SK-MEL-5 (cell line): ENCODE measurements at regions not wholly inside any gene's neighbourhood (a gene's known extent, or its start where the extent isn't known, plus 50 kb on each side); places are given as distances from the start of the nearest gene placed in this dataset.
"Not testable (repeated sequence)": the region's sequence is repeated elsewhere in the genome, so short reads cannot be mapped to it uniquely, and the experiment has no call there.

Experiments used
- DNase-seq: peaks from one replicate; pipeline ENCODE4 v3.0.0-alpha.2; 2016; ENCODE audit warnings: low read depth, low spot score
- in situ Hi-C: cut with HindIII; loops from 2 replicates; pipeline ENCODE4 v1.10.0; 2016; ENCODE audit warnings: low sequenced_read_pairs, high pct_unique_total_duplicates, low pct_unique_long_range_greater_than_20kb

DNA sequence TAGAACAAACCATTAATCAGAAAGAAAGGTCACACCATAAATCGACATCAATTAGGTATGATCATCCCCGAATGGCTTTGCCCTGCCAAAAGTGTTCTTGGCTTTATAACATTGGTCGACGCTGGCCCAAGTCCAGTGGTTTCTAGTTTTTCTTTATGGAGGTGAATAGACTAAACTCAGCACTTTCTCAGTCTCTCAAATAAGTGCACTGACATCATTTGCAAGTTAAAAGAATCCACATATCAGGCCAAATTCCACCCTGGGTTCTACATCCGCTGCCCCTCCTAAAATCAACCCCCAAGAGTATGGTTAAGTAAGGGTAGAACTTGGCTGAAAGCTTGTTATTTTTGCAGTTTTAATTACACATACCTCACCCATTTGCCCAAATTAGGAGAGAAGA lies 314.3 kb downstream of the C12orf75 start:
- in situ Hi-C loops: no loop called here
- DNase-seq: no peak

DNA sequence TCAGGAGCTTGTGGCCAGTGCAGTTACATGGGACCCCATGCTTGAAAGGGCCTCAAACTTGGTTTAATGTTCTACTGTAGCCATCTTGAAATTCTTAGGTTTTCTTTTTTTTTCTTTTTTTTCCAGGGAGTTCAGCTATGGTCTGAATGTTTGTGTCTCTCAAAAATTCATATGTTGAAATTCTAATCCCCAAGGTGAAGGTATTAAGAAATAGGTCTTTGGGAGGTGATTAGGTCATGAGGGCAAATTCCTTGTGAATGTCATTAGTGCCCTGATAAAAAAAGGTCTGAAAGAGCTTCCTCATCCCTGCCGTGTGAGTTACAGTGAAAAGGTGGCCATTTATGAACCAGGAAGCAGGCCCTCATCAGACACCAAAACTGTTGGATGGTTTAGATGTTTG lies 324.1 kb downstream of the C12orf75 start:
- in situ Hi-C loops: no loop called here
- DNase-seq: no peak

DNA sequence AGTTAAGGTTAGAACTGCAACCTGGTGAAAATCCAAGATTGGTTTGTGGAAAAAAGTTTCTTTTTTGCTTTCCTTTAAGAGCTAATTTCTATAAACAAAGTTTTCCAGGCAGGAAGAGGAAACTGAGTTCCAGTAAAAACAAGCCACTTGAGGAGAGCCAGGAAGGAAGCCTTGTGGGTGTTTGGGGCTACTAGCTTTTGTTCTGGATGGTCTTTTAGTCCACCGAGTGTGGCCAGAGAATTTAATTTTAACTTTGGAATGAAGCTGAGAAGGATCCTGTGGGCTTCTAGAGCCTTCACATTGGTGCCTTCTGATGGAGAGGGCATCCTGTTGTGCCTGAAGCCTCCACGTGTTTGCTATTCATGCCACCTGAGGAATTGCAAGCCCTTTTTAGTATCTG lies 327.9 kb downstream of the C12orf75 start:
- no peak for DNase-seq
- in situ Hi-C loops: no loop called here

DNA sequence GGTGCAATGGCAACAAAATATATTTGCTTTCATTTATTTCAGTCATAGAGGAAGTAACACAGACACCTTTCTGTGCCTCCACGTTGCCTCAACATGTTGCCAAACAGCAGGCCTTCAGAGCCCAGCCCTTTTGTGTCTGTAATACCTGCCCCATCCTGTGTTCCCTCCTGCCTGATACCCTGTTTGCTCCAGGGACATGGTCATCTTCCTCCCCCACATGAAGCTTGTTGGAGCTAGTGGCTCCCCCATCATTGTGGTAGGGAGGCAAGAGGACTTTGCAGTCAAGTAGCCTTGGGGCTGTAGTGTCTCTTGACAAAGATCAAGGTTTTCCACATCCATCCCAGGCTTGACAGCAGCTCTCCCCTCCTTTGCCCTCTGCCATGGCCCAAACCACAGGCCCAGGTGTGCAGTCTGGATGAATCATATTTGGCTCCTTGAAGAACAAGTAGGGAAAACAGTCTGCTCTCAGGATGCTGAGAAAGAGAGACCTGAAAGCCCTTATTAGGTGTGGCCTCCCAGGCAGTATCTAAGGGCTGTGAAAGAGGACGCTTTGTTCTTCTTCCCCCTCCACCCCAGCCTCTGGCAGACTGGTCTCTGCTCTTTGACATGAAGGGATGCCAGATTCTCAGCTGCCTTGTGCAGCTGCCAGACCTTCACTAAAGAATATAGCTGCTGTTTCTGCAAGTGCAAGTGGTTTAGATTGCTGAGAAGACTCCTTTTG lies 329.0 kb downstream of the C12orf75 start:
- DNase-seq: no peak
- in situ Hi-C loops: no loop called here

DNA sequence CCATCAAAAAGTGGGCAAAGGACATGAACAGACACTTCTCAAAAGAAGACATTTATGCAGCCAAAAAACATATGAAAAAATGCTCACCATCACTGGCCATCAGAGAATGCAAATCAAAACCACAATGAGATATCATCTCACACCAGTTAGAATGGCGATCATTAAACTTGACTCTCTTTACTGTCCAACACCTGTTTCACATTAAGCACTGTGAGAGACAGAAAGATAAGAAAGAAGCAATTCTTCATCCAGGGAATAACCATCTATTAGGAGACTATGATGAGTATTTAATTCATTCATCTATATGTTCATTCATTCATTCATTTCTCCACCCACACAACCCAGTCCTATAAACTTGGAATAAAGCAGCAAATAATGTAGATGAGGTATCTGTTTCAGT lies 334.3 kb downstream of the C12orf75 start:
- in situ Hi-C loops, DNase-seq: not testable (repeated sequence)

DNA sequence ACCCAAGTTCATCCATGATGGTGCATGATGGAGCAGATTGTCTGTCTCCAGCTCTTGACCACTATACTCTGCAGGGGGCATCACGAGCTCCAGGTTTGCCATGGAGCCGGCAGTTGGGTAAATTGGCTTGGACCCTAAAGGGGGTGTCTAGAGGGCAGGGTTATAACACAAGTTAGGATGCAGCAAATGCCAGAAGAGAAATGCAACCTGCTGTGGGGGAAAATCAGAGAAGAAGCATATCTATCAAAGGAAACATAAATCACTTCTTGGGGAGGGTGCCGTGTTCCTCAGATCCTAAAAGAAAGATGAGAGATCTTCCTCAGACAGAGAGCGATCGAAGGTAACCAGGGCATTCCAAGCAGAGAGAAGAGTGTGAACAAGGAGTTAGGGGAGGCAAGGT lies 334.9 kb downstream of the C12orf75 start:
- in situ Hi-C loops: no loop called here

DNA sequence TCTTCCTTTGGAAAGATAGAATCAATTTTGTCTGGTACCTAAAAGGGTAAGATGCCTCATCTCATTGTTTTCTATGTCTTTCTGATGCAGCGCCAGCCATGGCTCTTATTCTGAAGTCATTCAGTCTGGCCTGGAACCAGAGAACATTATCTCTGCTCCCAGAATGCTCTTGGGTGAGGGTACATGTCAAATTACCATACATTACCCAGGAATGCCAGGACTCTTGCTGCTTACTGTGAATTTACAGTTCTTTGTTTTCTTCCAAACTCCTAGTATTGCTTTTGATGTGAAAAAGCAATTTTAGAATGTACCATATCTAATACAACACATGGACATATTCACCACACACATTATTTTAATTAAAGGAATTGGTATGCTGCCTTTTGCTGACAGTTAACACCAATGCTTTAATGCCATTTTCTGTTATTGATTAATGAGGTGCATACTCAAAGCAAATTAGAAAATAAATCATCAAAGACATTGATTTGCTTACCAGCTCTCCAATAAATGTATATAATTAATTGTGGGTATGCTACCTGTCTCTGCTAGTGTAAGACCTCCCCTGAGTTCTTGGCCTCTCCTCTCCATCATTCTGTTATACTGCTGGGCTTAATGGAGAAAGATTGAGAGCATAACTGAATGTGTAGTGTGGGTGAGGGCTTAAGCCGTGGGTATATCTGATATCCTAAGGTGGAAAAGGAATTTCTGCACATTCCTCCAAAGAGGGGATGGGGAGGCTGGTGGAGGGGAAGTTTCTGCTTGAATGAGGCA lies 337.7 kb downstream of the C12orf75 start:
- in situ Hi-C loops: no loop called here

More for the DNA sequence above, 334.9 kb downstream of the C12orf75 start:
- no peak for DNase-seq

DNA sequence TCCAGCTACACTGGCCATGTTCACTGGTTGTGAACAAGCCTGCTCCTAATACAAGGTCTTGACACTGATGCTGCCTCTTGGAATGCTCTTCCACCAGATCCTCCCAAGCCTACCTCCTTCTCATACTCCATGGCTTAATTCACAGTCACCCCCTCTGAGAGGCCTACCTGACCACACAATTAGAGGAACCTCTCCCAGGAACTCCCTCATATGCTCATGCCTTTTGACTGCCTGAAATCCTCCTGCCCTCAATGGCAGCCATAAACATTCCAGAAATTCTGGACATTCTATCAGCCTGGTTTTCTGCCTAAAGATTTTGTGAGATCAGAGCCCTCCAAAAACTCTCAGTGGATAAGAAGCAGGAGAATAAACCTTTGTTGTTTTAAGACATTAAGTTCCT lies 340.2 kb downstream of the C12orf75 start:
- DNase-seq: no peak
- in situ Hi-C loops: no loop called here

More for the DNA sequence above, 337.7 kb downstream of the C12orf75 start:
- no peak for DNase-seq

DNA sequence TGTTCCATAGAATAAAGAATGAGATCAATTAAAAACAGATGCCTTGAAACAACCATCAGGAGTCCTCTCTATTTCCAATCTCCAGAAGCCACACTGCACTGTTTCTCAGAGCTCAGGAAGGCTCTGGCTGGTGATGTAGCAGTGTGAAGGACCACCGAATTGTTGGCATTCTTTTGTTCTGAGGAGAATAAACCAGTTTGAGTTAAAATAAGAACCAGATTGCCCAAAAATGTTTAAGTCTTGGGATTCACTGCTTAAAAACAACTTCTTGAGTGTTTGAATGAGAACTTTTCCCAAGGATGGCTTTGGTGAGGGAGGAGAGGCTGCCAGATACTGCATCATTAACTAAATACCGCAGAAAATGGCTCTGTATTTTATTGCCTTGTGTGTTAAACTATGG lies 341.2 kb downstream of the C12orf75 start:
- DNase-seq: no peak

DNA sequence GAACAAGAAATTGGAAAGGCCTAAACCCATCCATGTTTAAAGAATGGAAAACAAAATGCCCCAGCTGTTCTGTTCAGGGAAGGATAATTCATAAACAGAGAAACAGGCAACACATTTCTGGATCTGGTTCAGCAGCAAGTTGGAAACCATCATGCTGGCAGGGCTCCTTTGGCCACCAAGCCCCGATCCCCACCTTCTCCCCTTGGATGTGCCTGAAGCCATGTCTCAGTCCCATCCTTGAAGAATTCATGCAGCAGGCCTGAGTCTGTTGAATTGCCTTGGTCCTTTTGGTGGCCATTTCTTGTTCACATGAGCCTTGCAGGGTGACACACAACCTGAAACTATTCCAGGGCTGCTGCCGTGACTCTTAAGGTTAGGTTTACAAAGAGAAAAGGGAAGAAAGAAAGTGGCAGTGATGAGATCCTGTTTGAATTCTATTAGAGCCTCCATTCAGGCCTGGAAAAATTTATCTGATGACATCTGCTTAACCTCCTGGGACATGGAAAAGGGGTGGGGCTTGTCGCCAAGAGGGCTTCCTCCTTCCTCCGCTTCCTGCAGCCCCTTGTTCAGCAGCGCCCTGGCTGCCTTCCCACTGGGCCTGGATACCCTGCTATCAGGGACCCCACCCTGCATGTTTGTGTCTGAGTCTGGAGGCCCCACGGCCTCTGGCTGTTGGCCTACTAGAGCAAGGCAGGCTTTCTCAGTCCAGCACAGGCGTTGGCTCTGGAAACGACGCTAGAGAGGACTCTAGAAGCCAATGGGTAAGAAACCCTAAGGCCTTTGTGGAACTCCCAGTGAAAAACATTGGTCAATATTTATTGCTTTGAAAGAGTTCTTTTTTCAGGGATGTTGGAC lies 341.9 kb downstream of the C12orf75 start:
- DNase-seq: no peak

More for the DNA sequence above, 341.2 kb downstream of the C12orf75 start:
- in situ Hi-C loops: no loop called here

DNA sequence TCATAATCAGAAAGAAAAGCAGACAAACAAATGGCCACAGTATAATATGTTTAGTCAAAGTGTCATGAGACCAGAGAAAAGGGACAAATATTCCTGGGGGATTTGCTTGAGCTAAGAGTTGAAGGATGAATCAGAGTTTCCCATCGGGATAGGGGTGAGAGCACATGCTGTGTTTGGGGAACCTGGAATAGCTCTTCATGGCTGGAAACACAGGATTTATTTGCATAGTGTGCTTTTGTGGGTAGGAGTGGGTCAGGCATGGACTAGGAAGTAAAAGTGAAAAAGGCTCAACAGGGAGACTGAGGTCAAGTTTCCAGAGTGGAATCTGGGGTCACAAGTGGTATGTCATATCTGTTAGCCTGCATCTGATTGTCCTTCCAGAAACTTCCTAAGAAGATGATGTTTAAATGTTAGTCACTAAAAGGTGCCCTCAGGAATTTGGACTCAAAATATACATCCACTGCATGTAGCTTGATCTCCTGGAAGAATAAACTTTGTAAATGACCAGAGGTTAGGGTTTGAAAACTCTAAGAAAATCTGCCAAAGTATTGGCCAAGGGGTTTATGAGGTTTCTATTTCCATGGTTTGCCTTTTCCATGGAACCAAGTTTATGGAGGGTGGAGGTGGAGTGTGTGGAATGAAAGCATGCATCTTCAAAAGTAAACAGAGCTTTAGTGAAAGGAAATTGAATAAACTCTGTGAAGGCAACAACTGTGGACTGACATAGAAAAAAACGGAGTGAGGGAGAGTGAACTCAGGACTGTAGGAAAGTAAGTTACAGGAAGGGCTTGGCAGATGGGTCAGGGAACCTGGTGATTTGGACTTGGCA lies 344.6 kb downstream of the C12orf75 start:
- in situ Hi-C loops: no loop called here
- DNase-seq: no peak

More for the DNA sequence above, 341.9 kb downstream of the C12orf75 start:
- in situ Hi-C loops: no loop called here

DNA sequence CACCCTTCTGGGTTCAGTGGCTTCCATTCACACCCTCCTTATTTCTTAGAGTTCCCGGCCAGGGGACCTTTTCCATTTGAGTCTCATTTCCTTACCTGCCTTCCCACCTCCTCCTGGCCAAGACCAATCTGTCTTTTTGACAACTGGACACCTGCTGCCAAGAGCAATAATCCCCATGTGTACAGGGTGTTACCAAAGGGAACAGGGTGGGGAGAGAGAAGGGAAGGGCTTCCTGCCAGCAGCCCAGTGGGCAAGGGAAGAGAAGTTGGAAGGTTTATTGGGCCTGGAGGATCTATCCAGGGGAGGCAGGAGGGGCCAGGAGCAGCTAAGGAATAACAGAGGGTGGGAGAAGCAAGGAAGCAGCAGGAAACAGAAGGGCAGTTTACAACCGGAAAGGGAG lies 346.2 kb downstream of the C12orf75 start:
- no peak for DNase-seq
- in situ Hi-C loops: no loop called here

DNA sequence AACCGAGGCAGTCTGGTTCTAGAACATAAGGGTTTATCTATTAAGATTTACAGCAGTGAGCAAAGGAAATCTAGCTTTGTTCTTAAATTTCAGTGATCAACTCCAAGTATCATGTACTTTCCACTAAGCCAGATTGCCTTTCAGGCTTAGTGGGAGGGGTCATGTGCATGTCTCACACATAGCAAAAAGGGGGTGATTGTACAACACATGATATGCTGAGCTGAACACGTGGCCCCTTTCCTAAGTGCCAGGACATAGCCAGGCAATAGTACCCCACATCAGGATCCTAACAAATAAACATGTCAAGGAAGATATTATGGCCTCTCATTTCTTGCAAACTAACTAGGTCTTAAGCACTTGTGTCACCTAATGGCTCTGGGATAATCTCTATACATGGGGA lies 347.2 kb downstream of the C12orf75 start:
- in situ Hi-C loops: no loop called here
- no peak for DNase-seq

DNA sequence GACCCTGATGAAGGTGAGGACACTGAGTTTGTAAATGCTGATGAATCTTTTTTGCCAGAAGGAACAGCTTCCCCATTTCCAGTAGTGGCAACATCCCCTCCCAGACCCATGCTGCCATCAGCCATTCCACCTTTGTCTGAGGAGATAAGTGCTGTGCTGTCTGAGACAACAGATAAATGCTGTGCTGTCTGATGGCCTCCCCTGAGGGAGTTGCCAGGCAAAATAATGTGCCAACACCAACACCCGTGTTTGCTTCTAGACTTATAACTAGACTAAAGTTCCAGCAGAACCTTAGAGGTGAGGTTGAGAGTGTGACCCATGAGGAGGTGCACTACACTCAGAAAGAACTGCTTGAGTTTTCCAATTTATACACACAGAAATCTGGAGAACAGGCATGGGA lies 349.5 kb downstream of the C12orf75 start:
- in situ Hi-C loops: no loop called here
- DNase-seq: no peak

DNA sequence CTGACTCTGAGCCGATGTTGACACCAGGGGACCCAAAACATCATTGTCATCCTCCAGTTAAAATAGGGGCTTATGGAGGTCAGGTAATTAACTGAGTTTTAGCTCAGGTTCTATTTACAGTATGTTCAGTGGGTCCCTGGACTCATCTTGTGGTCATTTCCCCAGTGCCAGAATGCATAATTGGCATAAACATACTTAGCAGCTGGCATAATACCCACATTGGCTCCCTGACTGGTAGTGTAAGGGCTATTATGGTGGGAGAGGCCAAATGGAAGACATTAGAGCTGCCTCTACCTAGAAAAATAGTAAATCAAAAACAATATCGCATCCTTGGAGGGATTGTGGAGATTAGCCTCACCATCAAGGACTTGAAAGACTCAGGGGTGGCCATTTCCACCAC lies 350.9 kb downstream of the C12orf75 start:
- no peak for DNase-seq
- in situ Hi-C loops: no loop called here

DNA sequence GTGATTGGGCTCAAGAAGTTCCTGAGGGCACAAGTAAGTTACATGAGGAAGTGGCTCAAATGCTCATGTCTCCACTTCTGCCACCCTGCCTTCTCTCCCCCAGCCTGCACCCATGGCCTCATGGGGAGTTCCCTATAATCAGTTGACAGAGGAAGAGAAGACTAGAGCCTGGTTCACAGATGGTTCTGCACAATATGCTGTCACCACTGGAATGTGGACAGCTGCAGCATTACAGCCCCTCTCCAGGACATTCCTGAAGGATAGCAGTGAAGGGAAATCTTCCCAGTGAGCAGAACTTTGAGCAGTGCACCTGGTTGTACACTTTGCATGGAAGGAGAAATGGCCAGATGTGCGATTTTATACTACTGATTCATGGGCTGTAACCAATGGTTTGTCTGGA lies 352.3 kb downstream of the C12orf75 start:
- DNase-seq, in situ Hi-C loops: not testable (repeated sequence)

DNA sequence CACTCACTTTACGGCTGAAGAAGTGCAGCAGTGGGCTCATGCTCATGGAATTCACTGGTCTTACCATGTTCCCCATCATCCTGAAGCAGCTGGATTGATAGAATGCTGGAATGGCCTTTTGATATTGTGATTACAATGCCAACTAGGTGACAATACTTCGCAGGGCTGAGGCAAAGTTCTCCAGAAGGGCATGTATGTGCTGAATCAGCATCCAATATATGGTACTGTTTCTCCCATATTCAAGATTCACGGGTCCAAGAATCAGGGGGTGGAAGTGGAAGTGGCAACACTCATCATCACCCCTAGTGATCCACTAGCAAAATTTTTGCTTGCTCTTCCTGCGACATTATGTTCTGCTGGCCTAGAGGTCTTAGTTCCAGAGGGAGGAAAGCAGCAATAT lies 353.3 kb downstream of the C12orf75 start:
- in situ Hi-C loops, DNase-seq: not testable (repeated sequence)
